ENCODE measurements at regions not wholly inside any gene's neighbourhood (a gene's known extent, or its start where the extent isn't known, plus 50 kb on each side); places are given as distances from the start of the nearest gene placed in this dataset.

- peaks cover 4% of the 10 kb centered on the region for H3K36me3 Mint-ChIP-seq
- no peak overlapping the region for H3K27ac ChIP-seq
- H3K36me3 ChIP-seq, result peaks cover 5% of the 10 kb centered on the region
- H3K9me3 Mint-ChIP-seq, result peaks cover 38% of the 10 kb centered on the region
- H4K20me1 ChIP-seq (ENCODE audit: low read depth), result no peaks in the 10 kb centered on the region
- no peak overlapping the region for H3K4me3 Mint-ChIP-seq
- no peaks in the 10 kb centered on the region for H3K4me1 ChIP-seq
- no peak overlapping the region for H3K9ac ChIP-seq
- no peak overlapping the region for H2AFZ ChIP-seq (replicated peaks)
- H3K27me3 ChIP-seq, result no peaks in the 10 kb centered on the region
- no peak overlapping the region for H3K4me2 ChIP-seq
- H3K4me3 ChIP-seq, result no peak overlapping the region
- DNase-seq (ENCODE audit: low spot score), result no peak
- no peaks in the 10 kb centered on the region for H3K9me3 ChIP-seq (ENCODE audit: low read depth)
- TF ChIP-seq EZH2phosphoT487 (IDR thresholded peaks at IDR 0.05), result no peak
- no peak for TF ChIP-seq EZH2 (IDR thresholded peaks at IDR 0.05)
- no peak for TF ChIP-seq CTCF (IDR thresholded peaks at IDR 0.05)
- no peaks in the 10 kb centered on the region for H3F3A ChIP-seq (ENCODE audit: low read depth)
- no peaks in the 10 kb centered on the region for H3K79me2 ChIP-seq (ENCODE audit: low read depth)
- no peak overlapping the region for H3K27ac Mint-ChIP-seq
- no peaks in the 10 kb centered on the region for H3K4me1 Mint-ChIP-seq
- H3K27me3 Mint-ChIP-seq (ENCODE audit: insufficient read depth, low read depth), result peaks cover 4% of the 10 kb centered on the region
Observed at GRCh38 chr11:11056749-11057471, 199.1 kb upstream of the ZBED5 start.

- no peaks in the 10 kb centered on the region for H3K4me1 Mint-ChIP-seq
- H2AFZ ChIP-seq (replicated peaks), result no peak overlapping the region
- peaks cover 39% of the 10 kb centered on the region for H3K9me3 Mint-ChIP-seq
- H3F3A ChIP-seq (ENCODE audit: low read depth), result no peaks in the 10 kb centered on the region
- no peak overlapping the region for H3K9ac ChIP-seq
- H3K36me3 Mint-ChIP-seq, result peaks cover 4% of the 10 kb centered on the region
- no peak overlapping the region for H3K4me2 ChIP-seq
- no peaks in the 10 kb centered on the region for H3K9me3 ChIP-seq (ENCODE audit: low read depth)
- H3K4me1 ChIP-seq, result no peaks in the 10 kb centered on the region
- H3K4me3 ChIP-seq, result no peak overlapping the region
- no peak overlapping the region for H3K4me3 Mint-ChIP-seq
- peaks cover 5% of the 10 kb centered on the region for H3K36me3 ChIP-seq
- H3K79me2 ChIP-seq (ENCODE audit: low read depth), result no peaks in the 10 kb centered on the region
- no peak overlapping the region for H3K27ac ChIP-seq
- H3K27me3 Mint-ChIP-seq (ENCODE audit: insufficient read depth, low read depth), result peaks cover 4% of the 10 kb centered on the region
- no peak for TF ChIP-seq CTCF (IDR thresholded peaks at IDR 0.05)
- no peak for TF ChIP-seq EZH2phosphoT487 (IDR thresholded peaks at IDR 0.05)
- no peak for TF ChIP-seq EZH2 (IDR thresholded peaks at IDR 0.05)
- DNase-seq (ENCODE audit: low spot score), result no peak
- H4K20me1 ChIP-seq (ENCODE audit: low read depth), result no peaks in the 10 kb centered on the region
- H3K27ac Mint-ChIP-seq, result no peak overlapping the region
- no peaks in the 10 kb centered on the region for H3K27me3 ChIP-seq
Observed at GRCh38 chr11:11056316-11056715, 198.5 kb upstream of the ZBED5 start.

- H3K27me3 Mint-ChIP-seq (ENCODE audit: insufficient read depth, low read depth), result no peaks in the 10 kb centered on the region
- no peaks in the 10 kb centered on the region for H3F3A ChIP-seq (ENCODE audit: low read depth)
- H2AFZ ChIP-seq (replicated peaks), result no peak overlapping the region
- H3K27ac ChIP-seq, result no peak overlapping the region
- H3K4me3 Mint-ChIP-seq, result no peak overlapping the region
- peaks cover 2% of the 10 kb centered on the region for H3K4me1 Mint-ChIP-seq
- no peaks in the 10 kb centered on the region for H3K36me3 ChIP-seq
- H3K4me3 ChIP-seq, result no peak overlapping the region
- TF ChIP-seq CTCF (IDR thresholded peaks at IDR 0.05) (no peak), EZH2phosphoT487 (IDR thresholded peaks at IDR 0.05) (no peak), EZH2 (IDR thresholded peaks at IDR 0.05) (no peak)
- no peak overlapping the region for H3K9ac ChIP-seq
- H3K36me3 Mint-ChIP-seq, result no peaks in the 10 kb centered on the region
- DNase-seq (ENCODE audit: low spot score), result no peak
- H3K27me3 ChIP-seq, result no peaks in the 10 kb centered on the region
- H3K4me1 ChIP-seq, result no peaks in the 10 kb centered on the region
- no peaks in the 10 kb centered on the region for H3K79me2 ChIP-seq (ENCODE audit: low read depth)
- H3K4me2 ChIP-seq, result no peak overlapping the region
- H3K9me3 Mint-ChIP-seq, result peaks cover 12% of the 10 kb centered on the region
- no peaks in the 10 kb centered on the region for H4K20me1 ChIP-seq (ENCODE audit: low read depth)
- H3K9me3 ChIP-seq (ENCODE audit: low read depth), result no peaks in the 10 kb centered on the region
- H3K27ac Mint-ChIP-seq, result no peak overlapping the region
Observed at GRCh38 chr11:11047851-11048610, 190.2 kb upstream of the ZBED5 start.
